Astrocyte (in vitro differentiated cells and primary cell): ENCODE measurements at regions not wholly inside any gene's neighbourhood (a gene's known extent, or its start where the extent isn't known, plus 50 kb on each side); places are given as distances from the start of the nearest gene placed in this dataset.

Experiments
- CTCF ChIP-seq: IDR thresholded peaks from 2 replicates; pipeline ENCODE4 v1.5.1; 2011; ENCODE audit warnings: low read depth, mild to moderate bottlenecking, inconsistent platforms, low read length, moderate library complexity; ENCODE audit not compliant: insufficient read depth
- EZH2 ChIP-seq: IDR thresholded peaks from 2 replicates; pipeline ENCODE4 v1.6.1; 2012; ENCODE audit warnings: mild to moderate bottlenecking, low read length, inconsistent platforms; ENCODE audit not compliant: insufficient read depth

- TF ChIP-seq CTCF (no peak), EZH2 (no peak)
Observed at GRCh38 chr5:175381130-175381529, 62.9 kb downstream of the DRD1 start.
